ENCODE measurements at regions not wholly inside any gene's neighbourhood (a gene's known extent, or its start where the extent isn't known, plus 50 kb on each side); places are given as distances from the start of the nearest gene placed in this dataset.

GRCh38 chr4:17286752-17287460 lies 225.0 kb downstream of the QDPR start:
- H3K4me3 ChIP-seq (ENCODE audit: low read depth, low read length) = no peak overlapping the region
- DNase-seq (ENCODE audit: low read depth, low spot score) = no peak
- TF ChIP-seq CTCF (IDR thresholded peaks at IDR 0.05; ENCODE audit: insufficient read depth, low read length, missing control alignments) = no peak
- ChIA-PET CTCF (interaction anchor here (0.6 kb wide), 1 partner anchor 383 kb away, joined by 3 read pairs; no protein-coding TSS in a partner anchor), POLR2A (no interaction called here)

GRCh38 chr4:17285747-17286146 lies 226.1 kb downstream of the QDPR start:
- TF ChIP-seq CTCF (IDR thresholded peaks at IDR 0.05; ENCODE audit: insufficient read depth, low read length, missing control alignments) = no peak
- DNase-seq (ENCODE audit: low read depth, low spot score) = no peak
- H3K4me3 ChIP-seq (ENCODE audit: low read depth, low read length) = no peak overlapping the region
- POLR2A ChIA-PET = no interaction called here
- CTCF ChIA-PET = no interaction called here

GRCh38 chr4:17284323-17285175 lies 227.3 kb downstream of the QDPR start:
- POLR2A ChIA-PET = no interaction called here
- no peak overlapping the region for H3K4me3 ChIP-seq (ENCODE audit: low read depth, low read length)
- CTCF ChIA-PET = no interaction called here
- no peak for DNase-seq (ENCODE audit: low read depth, low spot score)
- TF ChIP-seq CTCF (IDR thresholded peaks at IDR 0.05; ENCODE audit: insufficient read depth, low read length, missing control alignments) = no peak

- no peak for TF ChIP-seq CTCF (IDR thresholded peaks at IDR 0.05; ENCODE audit: insufficient read depth, low read length, missing control alignments)
- POLR2A ChIA-PET = no interaction called here
- H3K4me3 ChIP-seq (ENCODE audit: low read depth, low read length) = no peak overlapping the region
- CTCF ChIA-PET = interaction anchor here (1.0 to 1.2 kb wide), 2 partner anchors 9 to 40 kb away, joined by 3 read pairs; no protein-coding TSS in a partner anchor
- no peak for DNase-seq (ENCODE audit: low read depth, low spot score)
Measured at GRCh38 chr4:17283832-17284231, 228.1 kb downstream of the QDPR start.

- POLR2A ChIA-PET = no interaction called here
- DNase-seq (ENCODE audit: low read depth, low spot score) = no peak
- TF ChIP-seq CTCF (IDR thresholded peaks at IDR 0.05; ENCODE audit: insufficient read depth, low read length, missing control alignments) = no peak
- no peak overlapping the region for H3K4me3 ChIP-seq (ENCODE audit: low read depth, low read length)
- CTCF ChIA-PET = interaction anchor here (1.0 to 1.2 kb wide), 2 partner anchors 10 to 41 kb away, joined by 3 read pairs; no protein-coding TSS in a partner anchor
Measured at GRCh38 chr4:17283251-17283650, 228.6 kb downstream of the QDPR start.

All from AG04449 (cell line).